Naive thymus-derived CD4-positive, alpha-beta T cell (primary cell): ENCODE measurements at regions not wholly inside any gene's neighbourhood (a gene's known extent, or its start where the extent isn't known, plus 50 kb on each side); places are given as distances from the start of the nearest gene placed in this dataset.
A peak's percentile ranks its signal among the peaks of the same experiment; 100 is the strongest.

Experiments used
- ATAC-seq: fragments of 150-1000 bp; cut with Tn5 transposase; 2 replicates; pipeline ENCODE4 v1.10.0; 2021; ENCODE audit warnings: mild to moderate bottlenecking, moderate library complexity
- CTCF ChIA-PET: fragments of 350-600 bp; sonication (Branson Sonifier 250); formaldehyde crosslinking; loops from one replicate; lab custom pipeline; 2021; ENCODE audit warnings: antibody characterized with exemption; lab: Charles Lee
- POLR2A ChIA-PET: fragments of 350-600 bp; sonication (Branson Sonifier 250); formaldehyde crosslinking; loops from one replicate; lab custom pipeline; 2021; ENCODE audit warnings: antibody characterized with exemption, inconsistent platforms; lab: Charles Lee
- DNase-seq, 9 donors: peaks; one replicate each; pipeline versions ENCODE4 v3.0.0 to v3.0.0-alpha.2; 2020 to 2022; ENCODE audit warnings: mixed read lengths in 1 of 9
- H3K27ac ChIP-seq: one replicate; pipeline ENCODE4 v1.7.0; 2013; ENCODE audit warnings: mild to moderate bottlenecking, low read depth, low read length, moderate library complexity
- H3K27me3 ChIP-seq, 2 donors: one replicate each; pipeline ENCODE4 v1.7.0; 2013; ENCODE audit warnings: low read length in 2 of 2, mild to moderate bottlenecking in 2 of 2, moderate library complexity in 2 of 2; ENCODE audit not compliant: control insufficient read depth in 2 of 2, insufficient read depth in 2 of 2
- H3K36me3 ChIP-seq, 3 experiments: 1 replicate in 2 of 3; 2 replicates in 1 of 3; pipeline ENCODE4 v1.7.0; 2013; ENCODE audit warnings: low read length in 3 of 3, mild to moderate bottlenecking in 3 of 3, moderate library complexity in 1 of 3; ENCODE audit not compliant: insufficient read depth in 3 of 3, control insufficient read depth in 2 of 3
- H3K4me1 ChIP-seq, 2 donors: one replicate each; pipeline ENCODE4 v1.7.0; 2013; ENCODE audit warnings: low read length in 2 of 2, mild to moderate bottlenecking in 2 of 2, moderate library complexity in 1 of 2; ENCODE audit not compliant: control insufficient read depth in 2 of 2, insufficient read depth in 2 of 2
- H3K4me3 ChIP-seq: 2 replicates; pipeline ENCODE4 v1.7.0; 2013; ENCODE audit warnings: mild to moderate bottlenecking, low read length
- H3K9me3 ChIP-seq, 3 experiments: 1 replicate in 2 of 3; 2 replicates in 1 of 3; pipeline ENCODE4 v1.7.0; 2013; ENCODE audit warnings: low read length in 3 of 3; ENCODE audit not compliant: control insufficient read depth in 2 of 3
- H3K27ac Mint-ChIP-seq, 9 donors: one replicate each; pipeline ENCODE4 v1.8.0; 2020 to 2022; ENCODE audit warnings: mixed read lengths in 9 of 9, mild to moderate bottlenecking in 8 of 9, moderate library complexity in 5 of 9, inconsistent platforms in 2 of 9
- H3K27me3 Mint-ChIP-seq, 5 donors: one replicate each; pipeline ENCODE4 v1.8.0; 2021 to 2022; ENCODE audit warnings: mixed read lengths in 5 of 5, mild to moderate bottlenecking in 1 of 5
- H3K36me3 Mint-ChIP-seq, 5 donors: one replicate each; pipeline ENCODE4 v1.8.0; 2020 to 2022; ENCODE audit warnings: mixed read lengths in 5 of 5, mild to moderate bottlenecking in 3 of 5, inconsistent platforms in 1 of 5
- H3K4me1 Mint-ChIP-seq, 7 donors: one replicate each; pipeline ENCODE4 v1.8.0; 2020 to 2022; ENCODE audit warnings: mixed read lengths in 7 of 7, mild to moderate bottlenecking in 3 of 7, inconsistent platforms in 1 of 7
- H3K4me3 Mint-ChIP-seq, 10 donors: one replicate each; pipeline ENCODE4 v1.8.0; 2020 to 2022; ENCODE audit warnings: mild to moderate bottlenecking in 10 of 10, mixed read lengths in 10 of 10, moderate library complexity in 6 of 10, inconsistent platforms in 2 of 10
- H3K9me3 Mint-ChIP-seq, 11 donors: one replicate each; pipeline ENCODE4 v1.8.0; 2020 to 2022; ENCODE audit warnings: mixed read lengths in 11 of 11, mild to moderate bottlenecking in 4 of 11, inconsistent platforms in 1 of 11, moderate library complexity in 1 of 11
- intact Hi-C, 2 donors: fragments of 100-400 bp; cut with micrococcal nuclease; formaldehyde crosslinking; loops; one replicate each; pipeline ENCODE4 v1.15.1; 2023

- H3K27ac ChIP-seq: no peak overlapping the region
- DNase-seq (no peak), ATAC-seq (peak; percentile 41)
- H3K4me3 ChIP-seq: no peak overlapping the region
- Mint-ChIP-seq H3K27ac (no peak overlapping the region), H3K4me3 (no peak overlapping the region), H3K4me1 (no peaks in the 10 kb centered on the region), H3K36me3 (peaks cover 3 to 17% (median 7%) of the 10 kb centered on the region in 5 donors), H3K27me3 (peaks cover 0 to 4% (median 0%) of the 10 kb centered on the region in 5 donors), H3K9me3 (peaks cover 3 to 36% (median 21%) of the 10 kb centered on the region in 11 donors)
- no peaks in the 10 kb centered on the region for H3K36me3 ChIP-seq
- H3K9me3 ChIP-seq: peaks cover 0 to 11% (median 0%) of the 10 kb centered on the region in 3 experiments
- intact Hi-C loops: no loop called here
- H3K27me3 ChIP-seq: no peaks in the 10 kb centered on the region
- no peaks in the 10 kb centered on the region for H3K4me1 ChIP-seq
- ChIA-PET CTCF (no interaction called here), POLR2A (interaction anchor here (0.8 kb wide), 1 partner anchor 1702 kb away, joined by 3 read pairs; no protein-coding TSS in a partner anchor)
Measured at GRCh38 chr3:18295171-18295920, 129.8 kb downstream of the SATB1 start.

- ATAC-seq (no peak), DNase-seq (no peak)
- ChIA-PET CTCF (no interaction called here), POLR2A (no interaction called here)
- intact Hi-C loops: no loop called here
- peaks cover 0 to 4% (median 0%) of the 10 kb centered on the region in 5 donors for H3K27me3 Mint-ChIP-seq
- no peaks in the 10 kb centered on the region for H3K36me3 Mint-ChIP-seq
- H3K9me3 Mint-ChIP-seq: no peaks in the 10 kb centered on the region
- Histone ChIP-seq H3K9me3 (no peaks in the 10 kb centered on the region), H3K4me3 (no peak overlapping the region), H3K36me3 (no peaks in the 10 kb centered on the region), H3K27ac (no peak overlapping the region), H3K4me1 (no peaks in the 10 kb centered on the region), H3K27me3 (no peaks in the 10 kb centered on the region)
- no peak overlapping the region for H3K4me3 Mint-ChIP-seq
- H3K4me1 Mint-ChIP-seq: no peaks in the 10 kb centered on the region
- H3K27ac Mint-ChIP-seq: no peak overlapping the region
Measured at GRCh38 chr3:18290157-18290556, 135.0 kb downstream of the SATB1 start.

- Mint-ChIP-seq H3K4me3 (no peak overlapping the region), H3K27me3 (peaks cover 0 to 5% (median 0%) of the 10 kb centered on the region in 5 donors), H3K4me1 (no peaks in the 10 kb centered on the region), H3K27ac (no peak overlapping the region), H3K9me3 (no peaks in the 10 kb centered on the region), H3K36me3 (peaks cover 0 to 2% (median 0%) of the 10 kb centered on the region in 5 donors)
- intact Hi-C loops: no loop called here
- ChIA-PET CTCF (no interaction called here), POLR2A (no interaction called here)
- Histone ChIP-seq H3K27me3 (no peaks in the 10 kb centered on the region), H3K4me3 (no peak overlapping the region), H3K36me3 (no peaks in the 10 kb centered on the region), H3K9me3 (no peaks in the 10 kb centered on the region), H3K27ac (no peak overlapping the region), H3K4me1 (no peaks in the 10 kb centered on the region)
- no peak for ATAC-seq
- no peak for DNase-seq
Measured at GRCh38 chr3:18288243-18288642, 136.9 kb downstream of the SATB1 start.

- Mint-ChIP-seq H3K27ac (no peak overlapping the region), H3K4me3 (no peak overlapping the region), H3K4me1 (no peaks in the 10 kb centered on the region), H3K9me3 (peaks cover 0 to 6% (median 0%) of the 10 kb centered on the region in 11 donors), H3K36me3 (peaks cover 0 to 5% (median 0%) of the 10 kb centered on the region in 5 donors), H3K27me3 (peaks cover 9 to 21% (median 18%) of the 10 kb centered on the region in 5 donors)
- POLR2A ChIA-PET: no interaction called here
- CTCF ChIA-PET: no interaction called here
- DNase-seq: no peak
- Histone ChIP-seq H3K4me1 (no peaks in the 10 kb centered on the region), H3K27me3 (no peaks in the 10 kb centered on the region), H3K9me3 (no peaks in the 10 kb centered on the region), H3K36me3 (no peaks in the 10 kb centered on the region), H3K4me3 (no peak overlapping the region), H3K27ac (no peak overlapping the region)
- intact Hi-C loops: no loop called here
- ATAC-seq: no peak
Measured at GRCh38 chr3:18284716-18285115, 140.4 kb downstream of the SATB1 start.

GRCh38 chr3:18283680-18284079, 141.5 kb downstream of the SATB1 start:
- no peaks in the 10 kb centered on the region for H3K36me3 ChIP-seq
- DNase-seq (no peak), ATAC-seq (no peak)
- Mint-ChIP-seq H3K36me3 (peaks cover 0 to 5% (median 0%) of the 10 kb centered on the region in 5 donors), H3K4me3 (no peak overlapping the region), H3K27ac (no peak overlapping the region), H3K27me3 (peaks cover 9 to 21% (median 20%) of the 10 kb centered on the region in 5 donors), H3K4me1 (no peaks in the 10 kb centered on the region), H3K9me3 (peaks cover 0 to 6% (median 0%) of the 10 kb centered on the region in 11 donors)
- no peak overlapping the region for H3K27ac ChIP-seq
- no peaks in the 10 kb centered on the region for H3K4me1 ChIP-seq
- POLR2A ChIA-PET: no interaction called here
- CTCF ChIA-PET: interaction anchor here (1.4 kb wide), 1 partner anchor 705 kb away, joined by 3 read pairs; no protein-coding TSS in a partner anchor
- H3K4me3 ChIP-seq: no peak overlapping the region
- H3K27me3 ChIP-seq: no peaks in the 10 kb centered on the region
- intact Hi-C loops: no loop called here
- H3K9me3 ChIP-seq: no peaks in the 10 kb centered on the region

GRCh38 chr3:18282507-18282906, 142.6 kb downstream of the SATB1 start:
- DNase-seq (no peak), ATAC-seq (no peak)
- Mint-ChIP-seq H3K27ac (no peak overlapping the region), H3K4me3 (no peak overlapping the region), H3K36me3 (peaks cover 0 to 5% (median 0%) of the 10 kb centered on the region in 5 donors), H3K4me1 (no peaks in the 10 kb centered on the region), H3K27me3 (peaks cover 9 to 21% (median 20%) of the 10 kb centered on the region in 5 donors), H3K9me3 (peaks cover 0 to 6% (median 0%) of the 10 kb centered on the region in 11 donors)
- Histone ChIP-seq H3K36me3 (no peaks in the 10 kb centered on the region), H3K27ac (no peak overlapping the region), H3K4me1 (no peaks in the 10 kb centered on the region), H3K27me3 (no peaks in the 10 kb centered on the region), H3K4me3 (no peak overlapping the region), H3K9me3 (no peaks in the 10 kb centered on the region)
- ChIA-PET POLR2A (no interaction called here), CTCF (interaction anchor here (1.4 kb wide), 1 partner anchor 706 kb away, joined by 3 read pairs; no protein-coding TSS in a partner anchor)
- intact Hi-C loops: no loop called here
